ENCODE measurements at regions not wholly inside any gene's neighbourhood (a gene's known extent, or its start where the extent isn't known, plus 50 kb on each side); places are given as distances from the start of the nearest gene placed in this dataset.

GRCh38 chr21:24046829-24047443 lies 1560.3 kb downstream of the MRPL39 start:
- no peak for FAIRE-seq

DNA sequence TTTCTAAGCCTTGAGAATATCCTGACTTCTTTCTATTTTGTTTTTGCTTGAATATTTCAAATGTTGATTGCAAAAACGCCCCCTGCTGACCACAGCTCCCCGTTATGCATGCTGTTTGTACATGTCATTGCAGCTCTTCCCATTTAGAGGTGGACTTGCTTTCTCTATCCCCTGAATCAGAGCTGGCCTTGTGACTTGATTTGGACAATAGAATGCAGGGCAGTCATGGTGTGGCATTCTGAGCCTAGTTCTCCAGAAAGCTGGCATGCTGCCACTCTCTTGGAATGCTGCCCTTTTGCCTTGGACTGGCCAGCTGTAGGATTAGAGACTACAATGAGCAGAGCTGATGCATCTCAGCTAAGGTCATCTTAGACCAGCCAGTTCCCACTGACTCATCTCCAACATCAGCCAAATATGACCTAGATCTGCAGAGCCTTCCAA lies 1561.5 kb downstream of the MRPL39 start:
- FAIRE-seq, result no peak

GRCh38 chr21:24045373-24045772 lies 1561.9 kb downstream of the MRPL39 start:
- no peak for FAIRE-seq

- FAIRE-seq, result no peak
These were observed 1564.6 kb downstream of the MRPL39 start for GRCh38 chr21:24042687-24043086.

DNA sequence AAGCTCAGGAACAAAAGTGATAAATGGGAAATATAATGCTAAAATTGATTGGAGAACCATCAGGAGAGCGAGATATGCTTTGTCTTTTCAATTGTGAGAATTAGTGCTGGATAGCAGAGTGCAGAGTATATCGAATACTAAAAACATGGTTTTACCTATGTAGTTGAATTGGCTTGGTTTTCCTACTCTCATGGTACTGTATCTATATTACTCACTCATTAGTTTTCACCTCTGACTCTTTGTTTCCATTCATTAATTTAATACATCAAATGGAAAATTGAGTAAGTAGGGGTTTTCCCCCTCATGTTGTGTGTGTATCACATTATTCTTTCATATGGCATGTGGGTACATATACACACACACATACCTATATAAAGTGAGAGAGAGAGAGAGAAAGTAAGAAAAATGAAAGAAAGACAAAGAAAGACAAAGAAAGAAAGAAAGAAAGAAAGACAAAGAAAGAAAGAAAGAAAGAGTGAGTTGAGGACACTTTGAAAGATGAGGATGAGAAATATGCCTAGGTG lies 1574.5 kb downstream of the MRPL39 start:
- FAIRE-seq, result no peak

DNA sequence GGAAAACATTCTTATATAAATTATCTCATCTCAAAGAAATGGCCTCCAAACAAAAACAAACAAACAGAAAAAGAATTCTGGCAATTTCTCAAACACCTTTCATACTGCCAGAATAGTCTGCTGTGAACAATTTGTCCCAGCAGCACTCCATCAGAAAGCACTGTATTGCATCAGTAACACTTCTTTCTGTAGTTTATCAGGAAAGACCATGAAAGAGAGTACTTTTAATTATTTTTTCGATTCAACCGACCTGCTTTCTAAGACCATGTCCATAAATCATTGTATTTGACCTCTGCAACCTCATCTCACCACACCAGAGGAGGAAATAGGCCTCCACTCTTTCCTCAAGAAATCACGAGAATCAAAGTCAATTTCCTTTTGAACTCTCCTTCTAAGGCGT lies 1579.9 kb downstream of the MRPL39 start:
- FAIRE-seq, result no peak

GRCh38 chr21:24025101-24025500 lies 1582.2 kb downstream of the MRPL39 start:
- no peak for FAIRE-seq

GRCh38 chr21:24023936-24024335 lies 1583.3 kb downstream of the MRPL39 start:
- FAIRE-seq, result no peak

- FAIRE-seq, result no peak
These were observed 1583.9 kb downstream of the MRPL39 start for GRCh38 chr21:24023402-24023801.

- FAIRE-seq, result no peak
These were observed 1592.9 kb downstream of the MRPL39 start for GRCh38 chr21:24014381-24014780.

GRCh38 chr21:24011087-24011486 lies 1596.2 kb downstream of the MRPL39 start:
- no peak for FAIRE-seq

DNA sequence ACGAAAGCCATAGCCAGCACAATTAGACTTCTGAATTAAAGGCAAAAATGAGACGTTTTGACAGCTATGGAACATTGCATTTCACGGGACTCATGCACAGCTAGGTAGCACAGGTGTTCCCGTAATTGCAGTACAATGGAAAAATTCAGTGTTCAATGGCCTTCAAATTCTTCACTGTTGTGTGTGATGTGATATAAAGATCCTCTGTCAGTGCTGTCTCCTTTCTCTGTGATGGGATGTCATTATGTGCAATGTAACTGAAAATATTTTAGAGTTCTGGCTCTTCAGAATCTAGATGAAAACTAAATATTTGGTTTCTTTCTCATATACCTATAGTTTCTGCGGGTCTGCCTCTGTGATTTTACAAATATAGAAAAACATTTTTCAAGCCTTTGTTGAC lies 1599.7 kb downstream of the MRPL39 start:
- no peak for FAIRE-seq

GRCh38 chr21:23986987-23987386 lies 1620.3 kb downstream of the MRPL39 start:
- no peak for FAIRE-seq

DNA sequence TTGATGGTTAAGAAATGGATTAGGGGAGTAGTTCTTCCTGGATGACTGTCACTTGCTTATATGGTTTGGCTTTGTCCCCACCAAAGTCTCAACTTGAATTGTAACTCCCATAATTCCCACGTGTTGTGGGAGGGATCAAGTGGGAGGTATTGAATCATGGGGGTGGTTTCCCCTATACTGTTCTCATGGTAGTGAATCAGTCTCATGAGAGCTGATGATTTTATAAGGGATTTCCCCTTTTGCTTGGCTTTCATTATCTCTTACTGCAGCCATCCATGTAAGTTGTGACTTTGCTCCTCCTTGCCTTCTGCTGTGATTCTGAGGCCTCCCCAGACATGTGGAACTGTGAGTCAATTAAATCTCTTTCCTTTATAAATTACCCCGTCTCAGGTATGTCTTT lies 1621.1 kb downstream of the MRPL39 start:
- FAIRE-seq, result no peak

DNA sequence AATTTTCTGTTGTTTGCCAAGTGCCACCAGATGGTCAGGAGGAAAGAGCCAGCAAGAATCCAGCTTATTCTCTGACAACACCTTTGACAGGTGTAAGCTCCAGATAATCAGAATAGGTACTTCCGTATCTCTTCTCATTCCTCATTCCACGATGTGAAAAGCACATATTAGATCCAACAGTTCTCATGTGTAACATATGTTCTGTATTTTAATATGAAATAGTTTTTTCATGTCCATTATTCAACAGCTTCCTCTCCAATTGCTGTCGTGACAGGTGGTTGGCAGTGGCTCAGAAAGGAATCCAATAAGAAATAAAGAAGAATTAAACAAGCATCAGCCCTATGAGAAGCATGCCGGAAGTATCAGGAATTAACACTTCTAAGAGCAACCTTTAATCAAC lies 1624.7 kb downstream of the MRPL39 start:
- no peak for FAIRE-seq

DNA sequence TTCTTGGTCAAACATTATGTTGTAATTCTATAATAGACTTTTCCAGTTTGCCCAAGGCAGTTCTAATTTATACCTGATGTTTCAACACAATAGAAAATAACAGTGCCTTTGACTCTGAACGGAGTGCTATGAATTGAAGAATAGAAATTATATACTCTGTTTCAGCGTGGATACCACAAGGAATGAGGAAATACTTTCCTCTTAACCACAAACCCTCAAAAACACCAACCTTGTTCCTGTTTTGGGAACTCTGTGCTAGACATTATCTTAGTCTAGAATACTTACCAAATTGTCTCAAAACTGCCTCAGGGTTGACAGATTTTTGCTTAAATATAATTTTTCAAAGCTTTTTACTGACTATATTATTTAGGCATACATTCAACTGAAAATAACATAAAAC lies 1629.3 kb downstream of the MRPL39 start:
- FAIRE-seq, result no peak

DNA sequence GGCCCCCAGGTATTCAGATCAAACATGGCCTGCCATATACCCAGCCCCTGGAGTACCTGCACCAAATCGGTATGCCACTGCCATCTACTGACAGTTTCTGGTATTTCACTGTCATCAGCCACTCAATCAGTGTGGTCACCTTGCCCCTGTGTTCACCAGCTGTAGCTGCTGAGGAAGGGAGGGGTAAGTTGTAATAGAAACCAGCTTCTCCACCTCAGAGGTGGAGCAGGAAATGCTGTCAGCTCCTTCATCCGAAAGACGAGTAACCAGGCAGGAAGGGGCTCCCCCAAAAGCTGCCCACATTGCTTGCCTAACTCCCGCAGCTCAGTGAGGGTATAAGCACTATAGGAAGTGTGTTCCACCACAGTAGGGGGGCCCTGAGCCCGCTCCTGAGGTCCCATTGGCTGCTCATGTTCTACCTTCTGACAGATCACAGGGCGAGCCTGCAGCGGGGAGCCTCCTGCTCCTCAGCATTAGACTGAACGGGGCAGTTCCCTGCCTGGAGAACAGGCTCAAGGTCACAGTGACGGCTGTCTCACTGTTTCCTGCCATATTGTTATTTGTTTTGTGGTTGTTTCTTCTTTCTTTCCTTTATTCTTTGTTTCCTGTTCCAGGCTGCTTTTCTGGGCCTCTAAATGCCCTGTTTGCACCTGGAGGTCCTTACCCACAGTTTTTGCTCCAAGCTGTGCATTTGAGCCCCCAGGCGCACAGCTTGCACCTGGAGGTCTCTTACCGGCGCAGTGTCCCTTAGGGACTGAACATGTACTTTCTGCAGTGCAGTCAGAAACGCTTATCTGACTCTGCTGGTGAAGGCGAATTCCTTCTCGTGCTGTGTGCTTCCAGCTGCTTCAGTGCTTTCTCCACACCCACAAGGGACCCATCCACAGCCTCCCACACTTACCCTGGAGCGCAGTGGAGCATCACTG lies 1638.3 kb downstream of the MRPL39 start:
- FAIRE-seq, result no peak

DNA sequence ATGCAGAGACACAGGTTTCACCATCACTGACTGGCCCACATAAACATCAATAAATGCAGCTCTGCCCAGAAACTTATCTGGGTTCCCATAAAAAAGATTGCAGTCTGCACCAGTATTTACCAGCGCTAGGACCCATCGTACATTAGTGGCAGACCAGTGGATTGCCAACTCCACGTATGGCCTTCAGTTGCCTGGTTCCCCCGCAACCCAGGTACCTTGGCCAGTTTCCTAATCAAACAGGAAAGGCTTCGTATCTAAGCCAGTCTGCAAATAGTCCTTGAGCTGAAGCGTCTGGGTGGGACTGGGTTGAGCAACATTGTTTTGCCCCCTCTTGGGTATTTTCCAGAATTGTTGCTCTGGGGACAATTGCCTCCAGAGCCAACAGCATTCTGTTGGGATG lies 1639.3 kb downstream of the MRPL39 start:
- FAIRE-seq, result no peak

DNA sequence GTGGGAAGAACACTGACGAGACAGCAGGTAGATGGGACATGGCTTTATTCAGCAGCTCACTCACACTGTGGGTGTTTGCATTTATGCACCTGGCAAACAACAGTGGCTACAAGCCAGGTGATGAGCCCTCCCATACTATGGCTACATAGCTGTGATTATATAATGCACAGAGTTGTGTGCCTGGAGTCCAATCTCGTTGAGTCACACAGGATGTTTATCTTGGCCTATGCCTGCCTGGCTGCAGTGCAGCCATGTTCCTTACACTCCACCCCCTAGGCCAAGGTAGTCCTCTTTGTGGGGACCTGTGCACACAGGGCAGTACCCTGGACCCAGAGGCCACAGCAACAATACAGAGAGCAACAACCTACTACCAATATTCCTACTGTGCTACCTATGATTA lies 1643.8 kb downstream of the MRPL39 start:
- no peak for FAIRE-seq

DNA sequence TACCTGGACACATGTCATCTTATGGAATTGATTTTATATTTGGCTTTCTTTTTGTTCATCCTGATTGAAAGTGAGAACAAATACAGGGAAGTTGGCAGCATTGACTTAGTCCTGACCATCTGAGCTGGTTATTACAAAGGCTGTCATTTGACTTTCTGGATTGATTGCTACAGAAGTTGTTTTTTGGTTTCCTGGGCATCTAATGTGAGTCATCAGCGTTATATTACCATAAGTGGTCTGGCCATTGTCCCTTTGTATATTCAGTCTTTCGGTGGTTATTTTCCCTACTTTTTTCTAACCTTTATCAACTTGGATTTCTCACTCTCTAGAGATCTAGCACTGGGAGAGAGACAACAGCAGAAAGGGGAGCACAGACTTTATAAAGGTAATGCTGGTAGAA lies 1646.5 kb downstream of the MRPL39 start:
- no peak for FAIRE-seq

- no peak for FAIRE-seq
These were observed 1652.0 kb downstream of the MRPL39 start for GRCh38 chr21:23955135-23955843.

DNA sequence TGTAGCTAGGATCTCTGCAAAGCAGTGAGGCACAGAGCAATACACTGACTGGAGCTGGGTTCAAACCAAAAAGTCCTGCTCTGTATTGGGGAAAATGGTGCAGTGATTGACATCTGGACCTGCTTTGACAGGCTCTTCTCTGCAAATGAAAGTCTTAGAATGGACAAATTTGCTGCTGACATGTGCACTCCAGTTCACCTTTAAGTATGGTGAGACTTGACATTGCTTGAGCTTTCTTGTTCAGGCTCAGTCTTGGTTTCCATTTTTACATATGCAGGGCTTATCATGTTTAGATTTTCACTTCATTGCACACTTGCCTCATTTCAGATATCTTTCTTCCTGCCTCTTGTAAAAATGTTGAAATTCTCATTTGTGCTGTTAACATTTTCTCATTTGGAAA lies 1655.0 kb downstream of the MRPL39 start:
- FAIRE-seq, result no peak

GRCh38 chr21:23951251-23951650 lies 1656.0 kb downstream of the MRPL39 start:
- FAIRE-seq, result no peak

DNA sequence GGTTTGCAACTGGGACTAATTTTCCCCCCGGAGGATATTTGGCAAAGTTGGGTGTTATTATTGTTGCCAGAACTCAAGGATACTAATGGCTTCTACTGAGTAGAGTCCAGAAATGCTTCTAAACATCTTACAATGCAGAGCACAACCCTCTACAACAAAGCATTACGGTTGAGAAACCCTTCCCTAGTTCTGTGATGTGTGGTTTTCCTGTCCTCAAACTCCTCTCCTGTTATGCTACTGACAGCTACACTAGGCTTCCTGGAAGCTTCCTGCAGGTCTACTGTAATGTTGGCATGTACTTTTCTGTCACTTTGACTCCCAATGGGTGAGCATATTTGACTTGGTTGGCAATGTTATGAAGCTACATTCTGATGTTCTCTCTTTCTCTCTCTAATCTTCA lies 1656.9 kb downstream of the MRPL39 start:
- FAIRE-seq, result no peak

Measured in islet of Langerhans (tissue), 1 donor.